Transverse colon (tissue), 4 donors: ENCODE measurements at regions not wholly inside any gene's neighbourhood (a gene's known extent, or its start where the extent isn't known, plus 50 kb on each side); places are given as distances from the start of the nearest gene placed in this dataset.

ENCODE experiments used
- DNase-seq: peaks from one replicate; pipeline ENCODE4 v3.0.0-alpha.2; 2019
- H3K27ac ChIP-seq, 4 donors: fragments of 200-600 bp; sonication (generic); 2 replicates each; pipeline ENCODE4 v1.5.1; 2016 to 2018; ENCODE audit warnings: inconsistent platforms in 4 of 4
- H3K27me3 ChIP-seq: fragments of 200-600 bp; sonication (generic); 2 replicates; pipeline ENCODE4 v1.5.1; 2017; ENCODE audit warnings: inconsistent platforms
- H3K36me3 ChIP-seq, 4 donors: fragments of 200-600 bp; sonication (generic); 2 replicates each; pipeline ENCODE4 v1.5.1; 2017 to 2019; ENCODE audit warnings: inconsistent platforms in 4 of 4
- H3K4me1 ChIP-seq, 4 donors: fragments of 200-600 bp; sonication (generic); 2 replicates each; pipeline ENCODE4 v1.5.1; 2017 to 2020; ENCODE audit warnings: inconsistent platforms in 4 of 4
- H3K4me3 ChIP-seq, 4 donors: fragments of 200-600 bp; sonication (generic); 1 replicate in 1 of 4; 2 replicates in 3 of 4; pipeline versions ENCODE4 v1.5.1 to v1.6.1; 2017 to 2019; ENCODE audit warnings: inconsistent platforms in 4 of 4
- H3K9me3 ChIP-seq, 2 donors: fragments of 200-600 bp; sonication (generic); 2 replicates each; pipeline ENCODE4 v1.5.1; 2017 to 2019; ENCODE audit warnings: inconsistent platforms in 2 of 2
- CTCF ChIP-seq, 5 experiments: fragments of 200-600 bp in 3 of 5; fragments of 450-650 bp in 2 of 5; sonication (generic) in 3 of 5; IDR thresholded peaks; 1 replicate in 2 of 5; 2 replicates in 3 of 5; pipeline ENCODE4 v1.5.1; 2016 to 2017; ENCODE audit warnings: antibody characterized with exemption in 5 of 5, inconsistent platforms in 3 of 5, mild to moderate bottlenecking in 2 of 5, moderate library complexity in 1 of 5
- EP300 ChIP-seq: sonication (generic); formaldehyde crosslinking; IDR thresholded peaks from one replicate; pipeline ENCODE4 v1.6.1; 2017; ENCODE audit warnings: antibody characterized with exemption, low read depth
- POLR2A ChIP-seq: fragments of 450-650 bp; IDR thresholded peaks from one replicate; pipeline ENCODE4 v1.6.1; 2016; ENCODE audit warnings: antibody characterized with exemption, mild to moderate bottlenecking, moderate library complexity
- POLR2AphosphoS5 ChIP-seq, 3 donors: sonication (generic); formaldehyde crosslinking; IDR thresholded peaks; one replicate each; pipeline ENCODE4 v1.6.1; 2016; ENCODE audit warnings: antibody characterized with exemption in 3 of 3
- WGBS, 2 donors: methylation state at CpG; one replicate each; pipeline ENCODE4 v1.1.5; 2018; ENCODE audit warnings: low coverage in 1 of 2; 5-methylcytosine and 5-hydroxymethylcytosine counted together
- in situ Hi-C, 4 donors: fragments of 200-750 bp; cut with MboI; loops; one replicate each; pipeline versions ENCODE4 v1.15.0 to v1.15.1; 2017; ENCODE audit warnings: low sequenced_read_pairs in 3 of 4, low pct_ligation_motif_present in 1 of 4, low pct_unique_long_range_greater_than_20kb in 1 of 4
- intact Hi-C: fragments of 100-400 bp; cut with DNase I; formaldehyde crosslinking; loops from one replicate; pipeline ENCODE4 v1.15.1; 2023; ENCODE audit warnings: low total_unique reads

GRCh38 chr2:82314836-82315472 lies 2010.4 kb upstream of the LRRTM1 start:
- Histone ChIP-seq H3K9me3 (no peaks in the 10 kb centered on the region), H3K36me3 (no peaks in the 10 kb centered on the region), H3K4me3 (no peak overlapping the region), H3K27me3 (no peaks in the 10 kb centered on the region), H3K4me1 (peaks cover 0 to 6% (median 3%) of the 10 kb centered on the region in 4 donors), H3K27ac (no peak overlapping the region)
- TF ChIP-seq POLR2A (no peak), CTCF (IDR thresholded peaks at IDR 0.05) (no peak), POLR2AphosphoS5 (IDR thresholded peaks at IDR 0.05) (no peak), EP300 (no peak)
- intact Hi-C loops (no loop called here), in situ Hi-C loops (no loop called here)
- no peak for DNase-seq
- WGBS, 2 donors = 71 to 83% methylated on average over 1 of the region's 1 CpG

GRCh38 chr2:82307511-82307910 lies 2003.0 kb upstream of the LRRTM1 start:
- in situ Hi-C loops (no loop called here), intact Hi-C loops (no loop called here)
- Histone ChIP-seq H3K27ac (no peak overlapping the region), H3K4me1 (no peaks in the 10 kb centered on the region), H3K9me3 (no peaks in the 10 kb centered on the region), H3K4me3 (no peak overlapping the region), H3K27me3 (no peaks in the 10 kb centered on the region), H3K36me3 (no peaks in the 10 kb centered on the region)
- no peak for DNase-seq
- TF ChIP-seq CTCF (IDR thresholded peaks at IDR 0.05) (no peak), POLR2AphosphoS5 (IDR thresholded peaks at IDR 0.05) (no peak), POLR2A (no peak), EP300 (no peak)

- Histone ChIP-seq H3K9me3 (no peaks in the 10 kb centered on the region), H3K4me3 (no peak overlapping the region), H3K4me1 (no peaks in the 10 kb centered on the region), H3K27ac (no peak overlapping the region), H3K27me3 (no peaks in the 10 kb centered on the region), H3K36me3 (no peaks in the 10 kb centered on the region)
- intact Hi-C loops (no loop called here), in situ Hi-C loops (no loop called here)
- 78 to 82% methylated on average over 3 to 5 of the region's 5 CpGs for WGBS, 2 donors
- no peak for DNase-seq
- TF ChIP-seq EP300 (no peak), CTCF (IDR thresholded peaks at IDR 0.05) (no peak), POLR2A (no peak), POLR2AphosphoS5 (IDR thresholded peaks at IDR 0.05) (no peak)
Measured at GRCh38 chr2:82301506-82301905, 1997.0 kb upstream of the LRRTM1 start.

GRCh38 chr2:82289446-82289845 lies 1984.9 kb upstream of the LRRTM1 start:
- H3K27me3 ChIP-seq = no peaks in the 10 kb centered on the region
- TF ChIP-seq POLR2AphosphoS5 (IDR thresholded peaks at IDR 0.05) = no peak
- TF ChIP-seq CTCF (IDR thresholded peaks at IDR 0.05) = no peak
- no peak for TF ChIP-seq POLR2A
- TF ChIP-seq EP300 = no peak
- no peak for DNase-seq
- 80% methylated on average over 1 of the region's 1 CpG for WGBS, 2 donors
- no peak overlapping the region for H3K4me3 ChIP-seq
- no peaks in the 10 kb centered on the region for H3K4me1 ChIP-seq
- no peaks in the 10 kb centered on the region for H3K36me3 ChIP-seq
- intact Hi-C loops = no loop called here
- no peaks in the 10 kb centered on the region for H3K9me3 ChIP-seq
- in situ Hi-C loops = no loop called here
- H3K27ac ChIP-seq = no peak overlapping the region
